Stimulated activated CD8-positive, alpha-beta memory T cell treated with anti-CD3 and anti-CD28 coated beads, Interleukin-4, amount 100 ng/mL, for 4 hours (primary cell): ENCODE measurements at regions not wholly inside any gene's neighbourhood (a gene's known extent, or its start where the extent isn't known, plus 50 kb on each side); places are given as distances from the start of the nearest gene placed in this dataset.

Experiments used
- DNase-seq, 2 donors: peaks; one replicate each; pipeline ENCODE4 v3.0.0-alpha.2; 2020; ENCODE audit warnings: low read depth in 2 of 2, low spot score in 1 of 2

DNA sequence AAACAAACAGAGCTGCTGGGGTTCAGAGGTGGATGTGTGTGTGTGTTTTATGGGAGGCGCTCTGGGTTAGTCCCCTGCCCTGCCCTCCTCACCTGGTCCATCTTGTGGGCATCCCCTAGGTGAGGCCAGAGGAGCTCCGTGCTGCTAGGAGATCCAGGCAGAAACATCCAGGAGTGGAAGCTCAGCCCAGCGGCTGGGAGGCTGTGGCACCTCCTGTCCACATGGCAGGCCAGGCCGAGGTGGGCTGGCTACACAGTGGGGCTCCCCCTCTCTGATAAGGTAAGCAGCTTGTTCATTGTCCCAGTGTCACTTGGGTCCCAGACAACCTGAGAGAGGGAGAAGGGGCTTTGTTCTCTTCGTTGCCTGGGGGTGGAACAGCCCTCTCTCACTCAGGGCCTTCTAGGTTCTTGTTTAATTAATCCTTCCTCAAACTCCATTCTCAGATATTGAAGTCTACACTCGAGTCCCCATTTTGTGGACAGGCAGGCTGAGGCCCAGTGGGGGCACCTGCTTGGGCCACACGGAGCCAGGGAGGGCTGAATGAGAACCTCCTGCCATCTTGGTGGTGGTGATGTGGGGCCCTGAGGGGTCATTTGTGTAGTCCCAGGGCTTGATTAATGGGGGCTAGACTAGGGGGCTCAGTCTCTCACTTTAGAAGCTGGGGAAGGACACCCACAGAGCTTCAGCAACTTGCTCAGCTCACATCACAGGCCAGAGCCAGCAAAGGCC, 216.8 kb upstream of the GPR26 start:
- DNase-seq, result no peak

GRCh38 chr10:123450956-123451605, 215.1 kb upstream of the GPR26 start:
- no peak for DNase-seq

GRCh38 chr10:123451618-123452245, 214.4 kb upstream of the GPR26 start:
- DNase-seq, result no peak

GRCh38 chr10:123454987-123455386, 211.2 kb upstream of the GPR26 start:
- no peak for DNase-seq

- no peak for DNase-seq
Observed at GRCh38 chr10:123455861-123456260, 210.3 kb upstream of the GPR26 start.

GRCh38 chr10:123458933-123459332, 207.2 kb upstream of the GPR26 start:
- no peak for DNase-seq

DNA sequence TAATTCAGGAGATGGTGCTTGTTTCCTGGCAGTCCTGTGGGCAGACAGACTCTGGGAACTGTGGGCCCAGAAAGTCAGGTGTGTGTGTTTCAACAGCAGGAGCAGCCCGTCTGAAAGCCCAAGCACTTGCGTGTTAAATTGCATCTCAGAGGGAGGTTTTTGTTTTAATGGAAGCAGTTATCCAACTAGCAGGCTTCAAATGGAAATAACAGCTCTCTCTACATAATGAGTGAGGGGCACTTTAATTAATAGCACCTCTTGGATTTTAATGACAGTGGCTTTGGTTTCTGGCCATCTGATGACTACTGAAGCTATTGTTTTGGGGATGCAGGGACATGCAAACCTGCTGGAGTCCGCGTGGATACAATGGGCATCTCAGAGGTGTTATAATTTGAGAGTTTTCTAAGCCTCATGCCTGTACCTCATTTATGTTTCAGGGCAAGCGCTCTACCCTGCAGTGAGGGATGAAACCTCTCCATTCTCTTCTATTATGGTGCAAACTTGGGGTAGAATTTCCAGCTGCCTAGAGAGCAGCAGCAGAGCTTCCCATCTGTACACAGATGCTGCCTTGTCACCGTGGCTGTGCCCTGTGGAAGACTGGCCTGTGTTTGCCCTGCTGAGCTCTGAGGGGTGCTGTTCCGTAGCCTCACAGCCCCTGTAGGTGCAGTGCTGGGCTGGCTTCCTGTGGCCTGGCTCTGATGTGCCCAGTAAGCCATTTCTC, 206.6 kb upstream of the GPR26 start:
- DNase-seq, result no peak

GRCh38 chr10:123462246-123462645, 203.9 kb upstream of the GPR26 start:
- no peak for DNase-seq

GRCh38 chr10:123462756-123463155, 203.4 kb upstream of the GPR26 start:
- DNase-seq, result no peak

DNA sequence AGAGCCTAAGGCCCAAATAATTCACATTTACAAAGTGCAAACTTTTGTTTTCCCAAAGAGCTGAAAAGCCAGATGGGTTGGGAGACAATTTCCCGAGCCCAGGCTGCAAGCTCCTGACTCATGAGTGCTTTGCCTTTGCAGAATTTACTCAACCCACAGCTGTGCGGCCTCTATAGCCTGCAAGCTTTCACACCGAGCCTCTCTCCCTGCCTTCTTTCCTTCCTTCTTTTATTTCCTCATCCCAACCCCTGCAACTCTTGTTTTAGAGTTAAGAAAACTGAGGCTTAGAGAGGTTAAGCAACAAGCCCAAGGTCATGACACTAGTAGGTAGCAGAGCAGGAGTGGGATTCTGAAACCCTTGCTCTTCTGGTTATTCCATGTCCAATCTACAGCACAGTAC, 203.0 kb upstream of the GPR26 start:
- no peak for DNase-seq

GRCh38 chr10:123463698-123464097, 202.5 kb upstream of the GPR26 start:
- no peak for DNase-seq

DNA sequence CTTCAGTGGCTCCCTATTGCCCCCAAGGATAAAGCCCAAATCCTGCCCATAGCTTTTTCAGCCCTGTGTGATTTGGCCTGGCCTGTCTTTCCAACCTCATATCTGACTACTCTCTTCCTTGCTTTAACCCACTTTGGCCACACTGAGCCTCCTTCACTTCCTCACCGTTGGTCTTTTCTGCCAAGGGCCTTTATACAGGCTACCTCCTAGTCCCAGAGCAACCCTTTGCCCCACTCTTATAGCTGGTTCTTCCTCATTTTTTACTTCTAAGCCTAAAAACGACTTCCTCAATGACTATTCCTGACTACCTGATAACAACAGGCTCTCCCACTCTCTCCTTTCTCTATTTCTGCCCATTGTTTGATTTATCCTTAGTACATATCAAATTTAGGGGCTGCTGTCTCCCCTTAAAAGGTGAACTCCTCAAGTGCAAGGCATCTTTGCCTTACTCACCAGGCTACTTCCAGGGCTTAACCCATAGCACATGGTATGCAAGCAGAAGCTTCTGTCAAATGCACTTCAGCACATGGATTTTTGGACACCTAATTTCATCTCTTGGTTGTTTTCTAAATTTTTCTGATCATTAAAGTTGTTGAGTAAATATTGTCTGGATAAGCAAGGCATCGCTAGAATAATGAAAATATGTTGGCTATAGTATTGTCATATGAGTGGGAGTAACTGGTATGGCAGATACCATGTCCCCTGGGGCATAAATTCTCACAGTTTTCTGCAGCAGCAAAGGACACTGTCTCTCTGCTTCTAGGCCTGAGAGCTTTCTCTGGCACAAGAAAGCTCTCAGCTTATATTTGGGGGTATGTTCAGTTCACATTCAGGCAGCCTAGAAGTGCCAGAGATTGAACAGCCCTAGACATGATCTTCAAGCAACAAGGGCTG, 201.5 kb upstream of the GPR26 start:
- no peak for DNase-seq

DNA sequence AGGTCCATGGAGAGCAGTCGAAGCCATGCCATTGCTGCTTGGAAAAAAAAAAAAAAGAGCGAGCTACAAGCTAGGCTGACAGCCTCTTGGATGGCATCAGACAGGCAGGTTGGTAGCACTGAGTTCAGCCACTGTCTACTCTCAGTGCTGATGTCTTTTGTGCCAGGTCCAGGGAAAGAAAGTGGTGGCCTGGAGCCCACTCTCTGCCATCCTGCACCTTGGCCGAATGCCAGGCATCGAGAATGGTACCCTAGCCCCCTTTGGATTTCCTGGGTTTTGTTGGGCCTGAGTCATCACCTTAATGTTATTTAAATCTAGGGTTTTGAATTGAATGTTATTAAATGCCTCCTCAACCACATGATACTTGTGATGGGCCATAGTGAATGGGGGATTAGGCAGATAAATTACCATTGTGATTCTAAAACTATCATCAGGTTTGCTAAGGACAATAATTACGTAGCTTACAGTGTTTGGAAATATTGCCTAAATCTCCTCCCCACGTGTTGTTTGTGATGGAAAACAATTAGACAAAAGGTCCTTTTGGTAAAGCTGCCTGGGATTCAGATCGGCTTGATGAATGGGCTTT, 195.7 kb upstream of the GPR26 start:
- no peak for DNase-seq

DNA sequence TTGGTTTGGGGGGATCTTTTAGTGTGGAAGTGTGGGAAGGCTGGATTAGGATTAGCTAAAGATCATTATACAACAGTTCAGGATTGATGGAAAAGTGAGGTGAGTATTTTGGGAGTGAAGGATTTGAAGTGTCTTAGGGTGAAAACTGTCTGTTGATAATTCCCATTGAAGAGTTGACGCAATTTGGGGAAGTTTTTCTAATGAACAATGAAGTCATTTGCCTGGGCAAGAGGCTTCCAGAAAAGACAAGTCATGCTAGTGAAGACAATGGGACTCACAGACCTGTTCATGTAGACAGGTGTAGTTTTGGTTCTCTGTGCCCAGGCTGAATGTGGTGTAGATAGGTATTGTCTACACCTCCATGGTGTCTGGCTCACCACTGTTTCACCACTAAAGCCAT, 194.3 kb upstream of the GPR26 start:
- no peak for DNase-seq

DNA sequence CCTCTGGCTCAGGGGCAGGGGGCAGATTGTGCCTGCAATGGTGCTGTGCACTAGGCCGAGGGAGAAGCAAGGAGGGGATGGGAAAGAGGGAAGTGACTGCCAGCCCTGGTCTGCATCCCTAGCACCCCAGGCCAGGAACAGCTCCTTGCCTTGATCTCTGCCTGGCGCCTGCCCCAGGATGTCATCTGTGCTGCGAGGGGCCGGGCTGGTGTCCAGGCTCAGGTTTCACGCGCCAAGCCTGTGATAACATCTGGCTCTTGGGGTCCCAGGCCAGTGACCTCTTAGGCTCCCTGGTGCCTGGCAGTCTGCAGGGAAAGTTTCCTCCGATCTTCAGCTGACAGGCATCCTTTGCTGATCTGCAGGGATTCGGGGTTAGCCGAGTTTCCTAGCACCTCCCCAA, 193.5 kb upstream of the GPR26 start:
- DNase-seq, result no peak

DNA sequence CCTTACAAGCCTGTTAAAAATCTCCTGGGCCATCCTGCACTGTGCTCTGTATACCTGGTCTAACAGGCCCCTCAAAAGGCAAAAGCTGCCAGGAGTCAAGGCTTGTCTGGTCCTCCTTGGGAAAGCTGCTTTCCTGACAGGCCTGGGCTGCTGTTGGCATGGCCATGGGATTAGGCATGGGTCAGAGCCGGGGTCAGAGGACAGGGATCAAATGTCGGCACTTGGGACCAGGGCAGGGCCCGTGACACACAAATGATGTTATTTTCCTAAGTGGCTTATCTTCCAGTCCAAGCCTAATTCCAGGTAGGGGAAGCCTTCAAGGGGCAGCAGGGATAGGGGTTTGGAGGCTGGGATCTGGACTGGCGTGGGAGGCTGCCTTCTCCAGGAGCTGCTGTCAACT, 191.5 kb upstream of the GPR26 start:
- DNase-seq, result no peak

DNA sequence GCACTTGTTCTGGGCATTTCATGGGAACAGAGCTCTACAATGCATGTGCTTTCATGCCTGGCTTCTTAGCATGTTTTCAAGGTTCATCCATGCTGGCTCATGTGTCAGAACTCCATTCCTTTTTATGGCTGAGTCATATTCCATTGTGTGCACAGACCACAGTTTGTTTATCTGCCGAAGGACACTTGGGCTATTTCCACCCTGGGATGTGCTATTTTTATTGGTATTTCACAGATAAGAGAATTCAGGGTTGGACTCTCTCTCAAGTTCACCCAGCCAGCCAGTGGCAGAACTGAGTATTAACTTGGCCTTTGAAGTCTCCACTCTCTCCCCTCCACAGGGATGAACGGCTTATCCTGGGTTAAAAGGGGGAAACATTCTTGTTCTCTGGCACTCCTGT, 190.7 kb upstream of the GPR26 start:
- DNase-seq, result no peak

DNA sequence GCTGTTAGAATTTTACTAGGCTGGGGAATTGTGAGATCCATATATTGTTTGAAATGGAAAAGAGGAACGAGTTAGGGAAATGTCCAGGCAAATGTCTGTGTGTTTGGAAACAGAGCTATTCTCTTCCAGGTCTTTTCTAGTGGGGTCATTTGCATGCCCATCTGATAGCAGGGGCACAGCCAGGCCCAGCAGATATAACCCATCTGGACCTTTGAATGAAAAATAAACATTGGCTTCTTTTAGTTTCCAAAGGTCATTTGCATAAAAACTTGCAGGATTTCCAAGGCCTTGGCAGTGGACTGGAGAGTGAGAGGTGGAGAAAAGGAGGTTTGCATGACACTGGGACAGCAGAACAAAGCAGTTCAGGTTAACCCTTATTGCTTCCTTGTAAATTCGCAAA, 188.0 kb upstream of the GPR26 start:
- DNase-seq, result no peak

GRCh38 chr10:123479640-123480039, 186.5 kb upstream of the GPR26 start:
- DNase-seq, result no peak

- DNase-seq, result no peak
Observed at GRCh38 chr10:123480344-123480743, 185.8 kb upstream of the GPR26 start.

- no peak for DNase-seq
Observed at GRCh38 chr10:123480845-123481244, 185.3 kb upstream of the GPR26 start.
